ENCODE measurements at regions not wholly inside any gene's neighbourhood (a gene's known extent, or its start where the extent isn't known, plus 50 kb on each side); places are given as distances from the start of the nearest gene placed in this dataset.

DNA sequence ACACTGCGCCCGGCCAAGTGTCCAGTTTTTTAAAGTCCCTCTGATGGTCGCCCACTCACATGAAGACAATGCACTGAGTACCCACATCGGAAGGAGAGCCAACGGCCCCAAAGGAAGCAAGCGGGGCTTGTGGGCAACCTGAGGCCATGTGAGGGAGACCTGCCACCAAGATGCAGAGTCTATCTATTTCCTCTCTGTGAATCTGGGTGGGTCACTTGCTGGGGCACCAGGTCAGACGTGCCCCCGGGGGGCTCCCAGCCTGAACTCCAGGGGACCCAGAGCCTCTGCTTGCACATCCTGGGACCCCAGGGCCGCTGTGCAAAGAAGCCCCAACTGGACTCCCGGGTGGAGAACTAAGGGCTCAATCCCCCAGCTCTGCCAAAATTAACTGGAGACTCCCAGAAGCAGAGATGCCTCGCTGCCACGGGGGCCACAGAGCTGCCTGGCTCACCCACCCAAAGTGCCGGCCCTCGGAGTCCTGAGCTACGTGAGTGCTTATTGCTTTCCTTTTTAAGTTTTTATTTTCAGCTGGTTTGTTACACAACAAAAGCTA, 106.4 kb downstream of the BRD1 start:
- peaks cover 6 to 23% of the 10 kb centered on the region in 2 donors for H3K27me3 ChIP-seq (ENCODE audit: control insufficient read depth in 1 of 2, insufficient read depth in 2 of 2, low read length in 2 of 2)
- peaks cover 4% of the 10 kb centered on the region for H3K9me3 ChIP-seq (ENCODE audit: low read length)
- H3K4me1 ChIP-seq (ENCODE audit: insufficient read depth, low read length), result no peaks in the 10 kb centered on the region
- H3K27ac ChIP-seq (ENCODE audit: low read depth, low read length), result no peak overlapping the region
- H3K9ac ChIP-seq (ENCODE audit: low read length), result no peak overlapping the region
- H3K36me3 ChIP-seq (ENCODE audit: insufficient read depth, low read length), result no peaks in the 10 kb centered on the region
- no peak overlapping the region for H3K4me3 ChIP-seq (ENCODE audit: low read depth in 1 of 2, low read length in 2 of 2)

DNA sequence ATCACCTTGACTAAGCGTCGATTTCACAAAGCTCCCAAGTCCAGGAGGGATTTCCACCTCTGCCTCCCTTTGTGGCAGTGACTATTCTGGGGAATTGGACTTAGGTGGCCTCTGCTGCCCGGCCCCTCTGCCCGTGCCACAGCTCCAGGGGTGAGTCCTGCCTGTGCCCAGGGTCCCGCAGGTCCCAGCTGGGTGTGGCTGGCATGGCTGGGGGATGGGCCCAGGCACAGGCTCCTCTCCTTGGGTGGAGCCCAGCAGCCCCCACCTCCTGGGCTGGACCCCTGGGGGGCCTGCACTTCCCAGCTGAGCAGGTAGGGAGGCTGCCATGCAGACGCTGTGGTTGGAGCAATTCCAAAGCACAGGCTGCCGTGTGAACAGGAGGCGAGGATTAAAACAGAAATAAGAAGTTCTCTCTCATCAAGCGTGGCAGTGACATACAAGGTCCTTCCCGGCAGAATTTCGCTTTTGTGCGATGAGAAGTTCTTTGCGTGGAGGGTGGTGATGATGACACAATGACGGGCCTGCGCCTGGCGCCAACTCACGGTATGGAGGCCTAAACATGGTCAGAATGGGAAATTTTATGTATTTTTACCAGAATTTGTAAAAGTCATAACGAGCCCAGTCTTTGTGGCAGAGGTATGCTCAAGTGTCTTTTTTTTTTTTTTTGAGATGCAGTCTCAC, 107.3 kb downstream of the BRD1 start:
- Histone ChIP-seq H3K4me3 (ENCODE audit: low read depth in 1 of 2, low read length in 2 of 2) (no peak overlapping the region), H3K4me1 (ENCODE audit: insufficient read depth, low read length) (no peaks in the 10 kb centered on the region), H3K27me3 (ENCODE audit: control insufficient read depth in 1 of 2, insufficient read depth in 2 of 2, low read length in 2 of 2) (peaks cover 0 to 14% of the 10 kb centered on the region in 2 donors), H3K9me3 (ENCODE audit: low read length) (no peaks in the 10 kb centered on the region), H3K36me3 (ENCODE audit: insufficient read depth, low read length) (no peaks in the 10 kb centered on the region), H3K27ac (ENCODE audit: low read depth, low read length) (no peak overlapping the region), H3K9ac (ENCODE audit: low read length) (no peak overlapping the region)

GRCh38 chr22:49719046-49719445, 108.6 kb downstream of the BRD1 start:
- H3K9ac ChIP-seq (ENCODE audit: low read length), result no peak overlapping the region
- peaks cover 0 to under 1% of the 10 kb centered on the region in 2 donors for H3K27me3 ChIP-seq (ENCODE audit: control insufficient read depth in 1 of 2, insufficient read depth in 2 of 2, low read length in 2 of 2)
- H3K36me3 ChIP-seq (ENCODE audit: insufficient read depth, low read length), result no peaks in the 10 kb centered on the region
- H3K27ac ChIP-seq (ENCODE audit: low read depth, low read length), result no peak overlapping the region
- H3K4me1 ChIP-seq (ENCODE audit: insufficient read depth, low read length), result no peaks in the 10 kb centered on the region
- H3K9me3 ChIP-seq (ENCODE audit: low read length), result no peaks in the 10 kb centered on the region
- H3K4me3 ChIP-seq (ENCODE audit: low read depth in 1 of 2, low read length in 2 of 2), result no peak overlapping the region

GRCh38 chr22:49718396-49718795, 109.3 kb downstream of the BRD1 start:
- Histone ChIP-seq H3K27me3 (ENCODE audit: control insufficient read depth in 1 of 2, insufficient read depth in 2 of 2, low read length in 2 of 2) (no peaks in the 10 kb centered on the region), H3K9me3 (ENCODE audit: low read length) (no peaks in the 10 kb centered on the region)

DNA sequence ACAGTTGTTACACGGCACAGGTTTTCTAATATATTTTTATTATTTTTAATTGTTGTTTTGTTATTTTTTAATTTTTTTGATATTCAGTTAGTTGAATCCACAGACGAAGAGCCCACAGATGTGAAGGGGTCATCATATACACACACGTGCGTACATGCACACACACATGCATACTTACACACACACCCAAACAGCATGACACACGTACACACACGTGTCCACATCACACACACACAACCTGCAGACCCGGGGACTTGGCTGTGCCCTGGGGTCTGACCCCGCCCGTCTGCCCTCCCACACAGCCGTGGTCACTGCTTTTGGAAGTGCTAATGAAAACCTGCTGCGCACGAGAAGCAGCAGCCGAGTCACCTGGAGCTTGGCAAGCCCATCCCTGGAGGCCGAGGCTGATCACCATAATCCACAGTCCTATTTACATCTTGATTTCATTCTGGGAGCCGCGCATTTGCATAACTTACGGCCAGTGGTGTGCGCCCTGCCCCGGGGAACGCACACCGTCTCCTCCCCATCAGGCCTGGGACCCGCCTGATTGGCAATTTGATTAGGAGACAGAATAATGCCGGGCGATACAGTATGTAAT, 110.3 kb downstream of the BRD1 start:
- Histone ChIP-seq H3K4me3 (ENCODE audit: low read depth in 1 of 2, low read length in 2 of 2) (no peak overlapping the region), H3K9me3 (ENCODE audit: low read length) (no peaks in the 10 kb centered on the region), H3K27me3 (ENCODE audit: control insufficient read depth in 1 of 2, insufficient read depth in 2 of 2, low read length in 2 of 2) (no peaks in the 10 kb centered on the region), H3K36me3 (ENCODE audit: insufficient read depth, low read length) (no peaks in the 10 kb centered on the region), H3K4me1 (ENCODE audit: insufficient read depth, low read length) (no peaks in the 10 kb centered on the region), H3K27ac (ENCODE audit: low read depth, low read length) (no peak overlapping the region), H3K9ac (ENCODE audit: low read length) (no peak overlapping the region)

More at GRCh38 chr22:49718396-49718795, 109.3 kb downstream of the BRD1 start:
- H3K27ac ChIP-seq (ENCODE audit: low read depth, low read length), result no peak overlapping the region
- H3K4me3 ChIP-seq (ENCODE audit: low read depth in 1 of 2, low read length in 2 of 2), result no peak overlapping the region
- H3K4me1 ChIP-seq (ENCODE audit: insufficient read depth, low read length), result no peaks in the 10 kb centered on the region
- H3K9ac ChIP-seq (ENCODE audit: low read length), result no peak overlapping the region
- H3K36me3 ChIP-seq (ENCODE audit: insufficient read depth, low read length), result no peaks in the 10 kb centered on the region

DNA sequence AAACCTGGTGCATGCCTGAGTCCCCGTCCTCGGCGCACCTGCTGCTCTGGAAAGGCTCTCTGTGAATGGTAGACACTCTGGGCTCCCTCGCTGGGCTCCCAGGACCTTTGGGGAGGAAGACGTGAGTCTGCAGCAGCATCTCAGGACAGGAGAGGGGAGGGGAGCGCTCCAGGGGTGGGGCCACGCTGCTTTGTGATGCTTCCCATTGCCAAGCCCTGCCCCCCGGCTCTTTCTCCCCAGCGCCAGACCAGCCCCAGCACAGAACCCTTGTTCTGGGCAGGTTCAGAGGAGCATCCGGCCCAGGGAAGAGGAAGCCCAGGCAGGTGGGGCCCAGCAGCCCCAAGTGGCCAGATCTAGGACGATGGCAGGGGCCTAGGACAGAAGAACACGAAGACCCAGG, 111.2 kb downstream of the BRD1 start:
- Histone ChIP-seq H3K4me3 (ENCODE audit: low read depth in 1 of 2, low read length in 2 of 2) (no peak overlapping the region), H3K4me1 (ENCODE audit: insufficient read depth, low read length) (no peaks in the 10 kb centered on the region), H3K27ac (ENCODE audit: low read depth, low read length) (no peak overlapping the region), H3K27me3 (ENCODE audit: control insufficient read depth in 1 of 2, insufficient read depth in 2 of 2, low read length in 2 of 2) (no peaks in the 10 kb centered on the region), H3K9ac (ENCODE audit: low read length) (no peak overlapping the region), H3K36me3 (ENCODE audit: insufficient read depth, low read length) (no peaks in the 10 kb centered on the region), H3K9me3 (ENCODE audit: low read length) (no peaks in the 10 kb centered on the region)

- Histone ChIP-seq H3K4me1 (ENCODE audit: insufficient read depth, low read length) (no peaks in the 10 kb centered on the region), H3K27ac (ENCODE audit: low read depth, low read length) (no peak overlapping the region), H3K9me3 (ENCODE audit: low read length) (peaks cover 3% of the 10 kb centered on the region), H3K9ac (ENCODE audit: low read length) (no peak overlapping the region), H3K27me3 (ENCODE audit: control insufficient read depth in 1 of 2, insufficient read depth in 2 of 2, low read length in 2 of 2) (no peaks in the 10 kb centered on the region), H3K4me3 (ENCODE audit: low read depth in 1 of 2, low read length in 2 of 2) (no peak overlapping the region), H3K36me3 (ENCODE audit: insufficient read depth, low read length) (no peaks in the 10 kb centered on the region)
Observed at GRCh38 chr22:49715450-49715849, 112.2 kb downstream of the BRD1 start.

DNA sequence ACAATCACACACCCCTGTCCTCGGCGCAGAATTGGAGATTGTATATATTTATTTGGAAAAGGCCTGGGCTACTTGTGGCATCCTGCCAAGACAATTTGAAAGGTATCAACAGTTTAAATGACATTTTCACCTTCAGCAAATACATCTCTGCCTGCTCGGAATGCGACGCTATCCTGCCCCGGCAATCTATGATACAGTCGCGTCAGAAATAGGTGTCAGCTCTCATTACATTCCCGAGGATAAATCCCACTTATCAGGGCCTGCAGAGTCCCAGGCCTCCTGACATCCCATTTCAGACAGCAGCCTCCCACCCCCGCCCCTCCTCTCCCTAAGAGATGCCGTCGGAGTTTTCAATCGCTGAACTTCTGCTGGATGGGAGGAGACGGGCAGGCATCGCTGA, 114.7 kb downstream of the BRD1 start:
- H3K36me3 ChIP-seq (ENCODE audit: insufficient read depth, low read length), result no peaks in the 10 kb centered on the region
- no peak overlapping the region for H3K4me3 ChIP-seq (ENCODE audit: low read depth in 1 of 2, low read length in 2 of 2)
- no peaks in the 10 kb centered on the region for H3K4me1 ChIP-seq (ENCODE audit: insufficient read depth, low read length)
- H3K27ac ChIP-seq (ENCODE audit: low read depth, low read length), result no peak overlapping the region
- H3K27me3 ChIP-seq (ENCODE audit: control insufficient read depth in 1 of 2, insufficient read depth in 2 of 2, low read length in 2 of 2), result peaks cover 0 to 4% of the 10 kb centered on the region in 2 donors
- no peak overlapping the region for H3K9ac ChIP-seq (ENCODE audit: low read length)
- peaks cover 7% of the 10 kb centered on the region for H3K9me3 ChIP-seq (ENCODE audit: low read length)

DNA sequence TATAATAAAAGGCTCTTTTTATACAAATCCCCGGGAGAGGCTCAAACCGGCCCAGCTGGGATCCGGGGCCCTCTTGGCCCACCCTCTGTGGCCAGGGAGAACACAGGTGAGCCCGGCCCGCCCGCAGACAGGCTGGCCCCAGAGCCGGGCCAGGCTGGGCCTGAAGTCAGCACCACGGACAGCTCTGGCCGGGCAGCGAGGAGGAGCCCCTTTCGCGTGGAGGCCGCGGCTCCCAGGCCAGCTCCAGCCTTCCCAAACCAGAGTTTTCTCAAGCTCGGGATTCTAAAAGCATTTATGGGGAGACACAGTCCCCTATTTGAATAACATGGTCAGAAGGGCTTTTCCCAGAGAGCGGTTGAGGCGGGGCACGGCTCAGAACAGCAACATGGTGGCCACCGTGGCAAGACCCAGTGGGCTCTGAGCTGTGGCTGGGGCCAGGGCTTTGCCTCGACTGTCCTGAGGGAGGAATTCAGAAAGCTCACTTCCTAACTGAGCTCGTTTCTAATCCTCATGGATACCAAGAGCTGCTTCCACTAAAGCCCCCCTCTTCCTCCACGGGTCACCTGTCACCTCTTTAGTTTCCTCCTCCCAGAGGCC, 115.4 kb downstream of the BRD1 start:
- peaks cover 7% of the 10 kb centered on the region for H3K9me3 ChIP-seq (ENCODE audit: low read length)
- H3K27ac ChIP-seq (ENCODE audit: low read depth, low read length), result no peak overlapping the region
- no peaks in the 10 kb centered on the region for H3K4me1 ChIP-seq (ENCODE audit: insufficient read depth, low read length)
- H3K27me3 ChIP-seq (ENCODE audit: control insufficient read depth in 1 of 2, insufficient read depth in 2 of 2, low read length in 2 of 2), result peaks cover 0 to 7% of the 10 kb centered on the region in 2 donors
- no peaks in the 10 kb centered on the region for H3K36me3 ChIP-seq (ENCODE audit: insufficient read depth, low read length)
- H3K9ac ChIP-seq (ENCODE audit: low read length), result no peak overlapping the region
- no peak overlapping the region for H3K4me3 ChIP-seq (ENCODE audit: low read depth in 1 of 2, low read length in 2 of 2)

DNA sequence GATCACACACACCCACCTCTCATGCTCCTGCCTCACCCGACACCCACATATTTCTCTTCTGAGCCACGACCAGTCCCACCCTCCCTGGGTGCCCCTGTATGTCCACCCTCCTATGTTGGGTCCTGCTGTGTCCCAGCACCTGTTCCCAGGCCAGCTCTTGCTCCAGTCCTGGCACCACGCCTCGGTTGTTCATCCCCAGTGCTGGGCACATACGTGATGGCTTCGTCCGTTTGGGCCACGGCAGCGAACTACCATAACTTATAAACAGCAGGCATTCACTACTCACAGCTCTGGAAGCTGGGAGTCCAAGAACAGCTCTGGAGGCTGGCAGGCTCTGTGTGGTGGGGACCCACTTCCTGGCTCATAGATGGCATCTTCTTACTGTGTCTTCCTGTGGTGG, 116.9 kb downstream of the BRD1 start:
- peaks cover 0 to 9% of the 10 kb centered on the region in 2 donors for H3K27me3 ChIP-seq (ENCODE audit: control insufficient read depth in 1 of 2, insufficient read depth in 2 of 2, low read length in 2 of 2)

GRCh38 chr22:49709464-49709863, 118.2 kb downstream of the BRD1 start:
- Histone ChIP-seq H3K9me3 (ENCODE audit: low read length) (peaks cover 7% of the 10 kb centered on the region), H3K36me3 (ENCODE audit: insufficient read depth, low read length) (no peaks in the 10 kb centered on the region), H3K9ac (ENCODE audit: low read length) (no peak overlapping the region), H3K27ac (ENCODE audit: low read depth, low read length) (no peak overlapping the region), H3K4me1 (ENCODE audit: insufficient read depth, low read length) (no peaks in the 10 kb centered on the region), H3K27me3 (ENCODE audit: control insufficient read depth in 1 of 2, insufficient read depth in 2 of 2, low read length in 2 of 2) (peaks cover 0 to 22% of the 10 kb centered on the region in 2 donors), H3K4me3 (ENCODE audit: low read depth in 1 of 2, low read length in 2 of 2) (no peak overlapping the region)

More for the DNA sequence above, 116.9 kb downstream of the BRD1 start:
- Histone ChIP-seq H3K4me3 (ENCODE audit: low read depth in 1 of 2, low read length in 2 of 2) (no peak overlapping the region), H3K36me3 (ENCODE audit: insufficient read depth, low read length) (no peaks in the 10 kb centered on the region), H3K27ac (ENCODE audit: low read depth, low read length) (no peak overlapping the region), H3K4me1 (ENCODE audit: insufficient read depth, low read length) (no peaks in the 10 kb centered on the region), H3K9me3 (ENCODE audit: low read length) (peaks cover 7% of the 10 kb centered on the region), H3K9ac (ENCODE audit: low read length) (no peak overlapping the region)
